Breast epithelium (tissue), 3 donors: ENCODE measurements at regions not wholly inside any gene's neighbourhood (a gene's known extent, or its start where the extent isn't known, plus 50 kb on each side); places are given as distances from the start of the nearest gene placed in this dataset.

ENCODE experiments used
- POLR2A ChIP-seq: fragments of 450-650 bp; IDR thresholded peaks from one replicate; pipeline ENCODE4 v1.6.1; 2016; ENCODE audit warnings: antibody characterized with exemption, mild to moderate bottlenecking, moderate library complexity
- POLR2AphosphoS5 ChIP-seq, 3 donors: sonication (generic); formaldehyde crosslinking; IDR thresholded peaks; one replicate each; pipeline ENCODE4 v1.6.1; 2017; ENCODE audit warnings: antibody characterized with exemption in 3 of 3
- TF ChIP-seq, protein P1 (sequence below), 3 donors: fragments of 450-650 bp; IDR thresholded peaks; one replicate each; pipeline ENCODE4 v1.5.1; 2016 to 2017; ENCODE audit warnings: antibody characterized with exemption in 3 of 3, mild to moderate bottlenecking in 3 of 3, moderate library complexity in 3 of 3

DNA sequence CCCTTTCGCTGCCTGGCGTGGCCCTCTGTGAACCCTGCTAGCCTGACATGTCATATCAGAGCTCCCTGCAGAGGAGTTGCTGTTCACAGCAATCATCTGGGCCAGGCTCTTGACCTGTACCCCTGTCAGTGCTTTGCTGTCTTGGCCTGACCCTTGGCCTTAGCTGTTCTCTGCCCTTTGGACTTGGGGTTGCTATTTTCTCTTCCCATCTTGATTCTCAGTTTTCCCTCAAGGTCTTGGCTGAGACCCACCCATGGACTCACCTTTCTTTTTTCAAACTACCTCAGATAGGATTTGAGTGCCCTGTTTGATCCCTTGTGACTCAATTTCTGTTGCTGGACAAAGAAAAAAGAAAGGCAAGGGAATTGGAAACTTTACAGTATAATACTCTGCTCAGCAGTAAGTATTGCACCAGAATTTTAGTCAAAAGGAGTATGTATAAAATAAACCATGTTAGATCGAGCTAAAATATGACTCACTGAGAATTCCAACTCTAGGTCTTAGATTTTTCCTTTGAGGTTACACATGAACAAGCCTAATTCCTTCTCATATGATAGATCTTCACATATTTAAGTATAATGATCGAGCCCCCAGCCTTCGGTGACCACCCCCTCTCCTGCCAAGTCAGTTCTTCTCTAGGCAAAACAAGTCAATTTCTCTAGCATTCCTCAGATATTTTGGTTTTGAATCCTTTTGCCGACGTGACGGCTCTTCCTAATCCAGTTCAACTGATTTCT is 110.5 kb downstream of the NGF start:
- TF ChIP-seq POLR2AphosphoS5 (IDR thresholded peaks at IDR 0.05): no peak
- TF ChIP-seq, protein P1, sequence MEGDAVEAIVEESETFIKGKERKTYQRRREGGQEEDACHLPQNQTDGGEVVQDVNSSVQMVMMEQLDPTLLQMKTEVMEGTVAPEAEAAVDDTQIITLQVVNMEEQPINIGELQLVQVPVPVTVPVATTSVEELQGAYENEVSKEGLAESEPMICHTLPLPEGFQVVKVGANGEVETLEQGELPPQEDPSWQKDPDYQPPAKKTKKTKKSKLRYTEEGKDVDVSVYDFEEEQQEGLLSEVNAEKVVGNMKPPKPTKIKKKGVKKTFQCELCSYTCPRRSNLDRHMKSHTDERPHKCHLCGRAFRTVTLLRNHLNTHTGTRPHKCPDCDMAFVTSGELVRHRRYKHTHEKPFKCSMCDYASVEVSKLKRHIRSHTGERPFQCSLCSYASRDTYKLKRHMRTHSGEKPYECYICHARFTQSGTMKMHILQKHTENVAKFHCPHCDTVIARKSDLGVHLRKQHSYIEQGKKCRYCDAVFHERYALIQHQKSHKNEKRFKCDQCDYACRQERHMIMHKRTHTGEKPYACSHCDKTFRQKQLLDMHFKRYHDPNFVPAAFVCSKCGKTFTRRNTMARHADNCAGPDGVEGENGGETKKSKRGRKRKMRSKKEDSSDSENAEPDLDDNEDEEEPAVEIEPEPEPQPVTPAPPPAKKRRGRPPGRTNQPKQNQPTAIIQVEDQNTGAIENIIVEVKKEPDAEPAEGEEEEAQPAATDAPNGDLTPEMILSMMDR (IDR thresholded peaks at IDR 0.05): no peak
- no peak for TF ChIP-seq POLR2A
